Fibroblast of villous mesenchyme (primary cell): ENCODE measurements at regions not wholly inside any gene's neighbourhood (a gene's known extent, or its start where the extent isn't known, plus 50 kb on each side); places are given as distances from the start of the nearest gene placed in this dataset.

Experiments used
- DNase-seq: peaks from one replicate; pipeline ENCODE4 v3.0.0-alpha.2; 2010; ENCODE audit warnings: low read depth
- H3K4me3 ChIP-seq: 2 replicates; pipeline ENCODE4 v1.5.1; 2011; ENCODE audit warnings: low read depth, mild to moderate bottlenecking, low read length
- CTCF ChIP-seq: IDR thresholded peaks from 2 replicates; pipeline ENCODE4 v1.5.1; 2012; ENCODE audit warnings: low read depth, mild to moderate bottlenecking, low read length; ENCODE audit not compliant: insufficient read depth

GRCh38 chr5:63894690-63895089 is 67.6 kb downstream of the HTR1A start:
- H3K4me3 ChIP-seq: no peak overlapping the region
- DNase-seq: no peak
- no peak for TF ChIP-seq CTCF

GRCh38 chr5:63878788-63879187 is 83.5 kb downstream of the HTR1A start:
- H3K4me3 ChIP-seq: no peak overlapping the region
- DNase-seq: no peak
- no peak for TF ChIP-seq CTCF

- DNase-seq: no peak
- TF ChIP-seq CTCF: no peak
- H3K4me3 ChIP-seq: no peak overlapping the region
Observed at GRCh38 chr5:63877961-63878360, 84.3 kb downstream of the HTR1A start.

GRCh38 chr5:63860379-63860778 is 101.9 kb downstream of the HTR1A start:
- no peak overlapping the region for H3K4me3 ChIP-seq
- no peak for TF ChIP-seq CTCF
- DNase-seq: no peak

GRCh38 chr5:63854076-63854475 is 108.2 kb downstream of the HTR1A start:
- DNase-seq: no peak
- TF ChIP-seq CTCF: no peak

GRCh38 chr5:63843190-63843589 is 119.1 kb downstream of the HTR1A start:
- DNase-seq: no peak
- H3K4me3 ChIP-seq: no peak overlapping the region
- no peak for TF ChIP-seq CTCF

More at GRCh38 chr5:63854076-63854475, 108.2 kb downstream of the HTR1A start:
- no peak overlapping the region for H3K4me3 ChIP-seq

- H3K4me3 ChIP-seq: no peak overlapping the region
- TF ChIP-seq CTCF: no peak
- no peak for DNase-seq
Observed at GRCh38 chr5:63837437-63837836, 124.8 kb downstream of the HTR1A start.
